Neuronal stem cell (in vitro differentiated cells): ENCODE measurements at regions not wholly inside any gene's neighbourhood (a gene's known extent, or its start where the extent isn't known, plus 50 kb on each side); places are given as distances from the start of the nearest gene placed in this dataset.

Experiments used
- DNase-seq: peaks from one replicate; pipeline ENCODE4 v3.0.0-alpha.2; 2013; ENCODE audit warnings: low spot score
- H2AFZ ChIP-seq: one replicate; pipeline ENCODE4 v1.6.1; 2013; ENCODE audit warnings: mild to moderate bottlenecking, low read length, inconsistent platforms
- H2AK5ac ChIP-seq: 2 replicates; pipeline ENCODE4 v1.6.1; 2013; ENCODE audit warnings: low read depth, mild to moderate bottlenecking, inconsistent platforms, low read length, moderate library complexity, mixed read lengths
- H2BK120ac ChIP-seq: 2 replicates; pipeline ENCODE4 v1.6.1; 2013; ENCODE audit warnings: low read depth, mild to moderate bottlenecking, inconsistent platforms, low read length, moderate library complexity, mixed read lengths
- H2BK12ac ChIP-seq: one replicate; pipeline ENCODE4 v1.6.1; 2013; ENCODE audit warnings: low read length, inconsistent platforms
- H2BK15ac ChIP-seq: 2 replicates; pipeline ENCODE4 v1.6.1; 2013; ENCODE audit warnings: mild to moderate bottlenecking, low read length, inconsistent platforms, mixed read lengths
- H2BK5ac ChIP-seq: one replicate; pipeline ENCODE4 v1.6.1; 2013; ENCODE audit warnings: inconsistent platforms, mild to moderate bottlenecking, low read length, moderate library complexity
- H3K14ac ChIP-seq: one replicate; pipeline ENCODE4 v1.6.1; 2013; ENCODE audit warnings: low read length, inconsistent platforms
- H3K18ac ChIP-seq: 2 replicates; pipeline ENCODE4 v1.6.1; 2013; ENCODE audit warnings: low read length, inconsistent platforms
- H3K23ac ChIP-seq: 2 replicates; pipeline ENCODE4 v1.6.1; 2013; ENCODE audit warnings: low read depth, mild to moderate bottlenecking, mixed read lengths, low read length, inconsistent platforms; ENCODE audit not compliant: poor library complexity
- H3K27ac ChIP-seq: replicated peaks from 3 replicates; pipeline ENCODE4 v1.5.1; 2013; ENCODE audit warnings: low read length, inconsistent platforms
- H3K27me3 ChIP-seq, 3 experiments: 2 replicates each; pipeline ENCODE4 v1.6.1; 2013; ENCODE audit warnings: low read length in 3 of 3, mild to moderate bottlenecking in 2 of 3, inconsistent platforms in 1 of 3, low read depth in 1 of 3, mixed read lengths in 1 of 3, moderate library complexity in 1 of 3; ENCODE audit not compliant: control insufficient read depth in 3 of 3, insufficient read depth in 3 of 3
- H3K36me3 ChIP-seq, 2 donors: replicated peaks in 1 of 2; 2 replicates each; pipeline ENCODE4 v1.6.1; 2013; ENCODE audit warnings: low read length in 2 of 2; ENCODE audit not compliant: control insufficient read depth in 2 of 2, insufficient read depth in 2 of 2
- H3K4ac ChIP-seq: 2 replicates; pipeline ENCODE4 v1.6.1; 2013; ENCODE audit warnings: inconsistent platforms, mild to moderate bottlenecking, low read length, moderate library complexity
- H3K4me1 ChIP-seq, 2 donors: 1 replicate in 1 of 2; 2 replicates in 1 of 2; pipeline ENCODE4 v1.6.1; 2013; ENCODE audit warnings: low read length in 2 of 2, low read depth in 1 of 2; ENCODE audit not compliant: control insufficient read depth in 2 of 2, insufficient read depth in 1 of 2
- H3K4me2 ChIP-seq: one replicate; pipeline ENCODE4 v1.6.1; 2013; ENCODE audit warnings: mild to moderate bottlenecking, low read length, inconsistent platforms; ENCODE audit not compliant: insufficient read depth, poor library complexity, severe bottlenecking
- H3K4me3 ChIP-seq, 2 donors: 2 replicates each; pipeline ENCODE4 v1.5.1; 2013; ENCODE audit warnings: low read length in 2 of 2, mild to moderate bottlenecking in 2 of 2, inconsistent platforms in 1 of 2, moderate library complexity in 1 of 2
- H3K79me1 ChIP-seq: one replicate; pipeline ENCODE4 v1.6.1; 2013; ENCODE audit warnings: low read depth, mild to moderate bottlenecking, inconsistent platforms, low read length, moderate library complexity
- H3K9ac ChIP-seq: one replicate; pipeline ENCODE4 v1.6.1; 2013; ENCODE audit warnings: mild to moderate bottlenecking, low read depth, low read length, inconsistent platforms; ENCODE audit not compliant: poor library complexity
- H3K9me3 ChIP-seq, 2 donors: replicated peaks in 1 of 2; 2 replicates each; pipeline versions ENCODE3 to v1.6.1; 2013; ENCODE audit warnings: low read length in 2 of 2, mild to moderate bottlenecking in 2 of 2, inconsistent platforms in 1 of 2, low read depth in 1 of 2, mixed read lengths in 1 of 2, moderate library complexity in 1 of 2; ENCODE audit not compliant: control insufficient read depth in 2 of 2, insufficient read depth in 1 of 2
- H4K8ac ChIP-seq: one replicate; pipeline ENCODE4 v1.6.1; 2013; ENCODE audit warnings: low read depth, mild to moderate bottlenecking, inconsistent platforms, low read length, moderate library complexity
- H4K91ac ChIP-seq: one replicate; pipeline ENCODE4 v1.6.1; 2013; ENCODE audit warnings: low read length, low read depth, mild to moderate bottlenecking, inconsistent platforms; ENCODE audit not compliant: poor library complexity
- WGBS, 2 donors: extraction: QIAGEN DNeasy Blood & Tissue Kit; methylation state at CpG; one replicate each; pipeline ENCODE4 v1.1.7; 2013; ENCODE audit warnings: missing lambda C conversion rate in 2 of 2, mixed read lengths in 1 of 2; ENCODE audit not compliant: insufficient read length in 2 of 2, insufficient replicate concordance in 1 of 2; ENCODE audit errors: extremely low coverage in 2 of 2; 5-methylcytosine and 5-hydroxymethylcytosine counted together

GRCh38 chr15:47477341-47477740, 240.0 kb upstream of the SEMA6D start:
- no peaks in the 10 kb centered on the region for H3K9me3 ChIP-seq
- H4K91ac ChIP-seq = no peak overlapping the region
- H3K9ac ChIP-seq = no peak overlapping the region
- no peak overlapping the region for H3K4me3 ChIP-seq
- H2BK12ac ChIP-seq = no peak overlapping the region
- H3K23ac ChIP-seq = no peak overlapping the region
- no peaks in the 10 kb centered on the region for H3K27me3 ChIP-seq
- H3K4ac ChIP-seq = no peak overlapping the region
- H3K4me2 ChIP-seq = no peak overlapping the region
- DNase-seq = no peak
- H2AK5ac ChIP-seq = no peak overlapping the region
- H3K27ac ChIP-seq = no peak overlapping the region
- H2AFZ ChIP-seq = no peak overlapping the region
- peaks cover 0 to 1% of the 10 kb centered on the region in 2 donors for H3K4me1 ChIP-seq
- H2BK5ac ChIP-seq = no peak overlapping the region
- no peaks in the 10 kb centered on the region for H3K36me3 ChIP-seq
- H2BK15ac ChIP-seq = no peak overlapping the region
- H3K14ac ChIP-seq = no peak overlapping the region
- no peaks in the 10 kb centered on the region for H3K79me1 ChIP-seq
- no peak overlapping the region for H4K8ac ChIP-seq
- H2BK120ac ChIP-seq = no peak overlapping the region
- H3K18ac ChIP-seq = no peak overlapping the region

- Histone ChIP-seq H3K27ac (no peak overlapping the region), H2AFZ (peak overlapping the region; percentile 92), H3K79me1 (no peaks in the 10 kb centered on the region), H3K27me3 (no peaks in the 10 kb centered on the region), H3K4me1 (no peaks in the 10 kb centered on the region), H3K9me3 (no peaks in the 10 kb centered on the region), H3K4ac (no peak overlapping the region), H4K91ac (no peak overlapping the region), H2BK120ac (no peak overlapping the region), H3K18ac (no peak overlapping the region), H3K36me3 (no peaks in the 10 kb centered on the region), H4K8ac (no peak overlapping the region), H3K9ac (no peak overlapping the region), H3K4me2 (no peak overlapping the region), H2BK15ac (no peak overlapping the region), H2BK5ac (no peak overlapping the region), H2AK5ac (no peak overlapping the region), H3K14ac (no peak overlapping the region), H3K23ac (no peak overlapping the region), H3K4me3 (peak overlapping the region in 1 of 2 donors; percentile 31), H2BK12ac (no peak overlapping the region)
- DNase-seq = no peak
- no CpG with 5 or more reads among the region's 3 CpGs for WGBS, 2 donors
Observed at GRCh38 chr15:47484059-47484458, 233.2 kb upstream of the SEMA6D start.

DNA sequence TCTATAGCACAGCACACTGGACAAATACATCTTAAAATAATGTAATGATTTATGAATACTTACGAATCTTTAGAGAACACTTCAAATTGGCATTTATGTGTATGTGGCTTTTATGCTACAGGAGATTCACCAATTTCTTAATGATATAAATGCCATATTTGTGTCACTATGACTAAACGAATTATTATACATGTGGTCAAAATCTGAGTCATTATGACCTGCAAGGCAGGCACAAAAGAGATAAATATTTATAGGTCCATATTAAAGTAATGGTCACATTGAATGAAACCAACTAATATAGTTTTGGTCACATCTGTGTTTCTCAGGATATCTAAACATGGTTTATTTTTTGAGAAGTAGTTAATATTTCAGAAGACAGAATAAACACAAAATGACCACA, 232.3 kb upstream of the SEMA6D start:
- no peaks in the 10 kb centered on the region for H3K27me3 ChIP-seq
- no peak overlapping the region for H4K91ac ChIP-seq
- H2AK5ac ChIP-seq = no peak overlapping the region
- H3K4me3 ChIP-seq = no peak overlapping the region
- H4K8ac ChIP-seq = no peak overlapping the region
- H2BK5ac ChIP-seq = no peak overlapping the region
- H3K36me3 ChIP-seq = no peaks in the 10 kb centered on the region
- H3K9ac ChIP-seq = no peak overlapping the region
- no peak overlapping the region for H2BK12ac ChIP-seq
- no peak overlapping the region for H3K4ac ChIP-seq
- H3K9me3 ChIP-seq = no peaks in the 10 kb centered on the region
- WGBS, 2 donors = no CpG with 5 or more reads among the region's 2 CpGs
- H3K4me2 ChIP-seq = no peak overlapping the region
- no peak overlapping the region for H3K27ac ChIP-seq
- no peak for DNase-seq
- no peaks in the 10 kb centered on the region for H3K4me1 ChIP-seq
- no peak overlapping the region for H2BK120ac ChIP-seq
- no peak overlapping the region for H2AFZ ChIP-seq
- no peaks in the 10 kb centered on the region for H3K79me1 ChIP-seq
- no peak overlapping the region for H3K18ac ChIP-seq
- H3K23ac ChIP-seq = no peak overlapping the region
- no peak overlapping the region for H3K14ac ChIP-seq
- H2BK15ac ChIP-seq = no peak overlapping the region

- Histone ChIP-seq H3K4me3 (no peak overlapping the region), H2AK5ac (no peak overlapping the region), H3K4me1 (no peaks in the 10 kb centered on the region), H2BK5ac (no peak overlapping the region), H4K8ac (no peak overlapping the region), H3K23ac (no peak overlapping the region), H4K91ac (no peak overlapping the region), H2BK15ac (no peak overlapping the region), H3K27ac (no peak overlapping the region), H3K18ac (no peak overlapping the region), H3K4me2 (no peak overlapping the region), H3K79me1 (no peaks in the 10 kb centered on the region), H3K27me3 (no peaks in the 10 kb centered on the region), H3K4ac (no peak overlapping the region), H3K9me3 (no peaks in the 10 kb centered on the region), H3K14ac (no peak overlapping the region), H2BK12ac (no peak overlapping the region), H3K36me3 (no peaks in the 10 kb centered on the region), H3K9ac (no peak overlapping the region), H2BK120ac (no peak overlapping the region), H2AFZ (no peak overlapping the region)
- WGBS, 2 donors = no CpG with 5 or more reads among the region's 2 CpGs
- no peak for DNase-seq
Observed at GRCh38 chr15:47485419-47485818, 231.9 kb upstream of the SEMA6D start.
